GM12878 (cell line): ENCODE measurements at regions not wholly inside any gene's neighbourhood (a gene's known extent, or its start where the extent isn't known, plus 50 kb on each side); places are given as distances from the start of the nearest gene placed in this dataset.

Experiments used
- EZH2 ChIP-seq: IDR thresholded peaks from 2 replicates; pipeline ENCODE4 v1.6.1; 2012; ENCODE audit warnings: low read depth, mild to moderate bottlenecking, control low read depth, inconsistent platforms, low read length, borderline replicate concordance; ENCODE audit not compliant: control insufficient read depth
- NFYA ChIP-seq: IDR thresholded peaks from 2 replicates; pipeline ENCODE4 v1.6.1; 2011; ENCODE audit warnings: low read depth, mild to moderate bottlenecking, low read length, improper control_type of control experiment, borderline replicate concordance
- POLR2A ChIP-seq: IDR thresholded peaks from 2 replicates; pipeline ENCODE4 v1.6.1; 2011; ENCODE audit warnings: low read depth, mild to moderate bottlenecking, low read length
- POLR2AphosphoS2 ChIP-seq: IDR thresholded peaks from 2 replicates; pipeline ENCODE4 v1.6.1; 2011; ENCODE audit warnings: low read depth, mild to moderate bottlenecking, low read length, improper control_type of control experiment, moderate library complexity
- PRDM15 ChIP-seq: fragments of 450-650 bp; formaldehyde crosslinking; IDR thresholded peaks from 2 replicates; pipeline ENCODE4 v1.4.0; 2020; ENCODE audit warnings: mild to moderate bottlenecking, moderate library complexity
- RELA ChIP-seq: fragments of 450-650 bp; IDR thresholded peaks from 2 replicates; pipeline ENCODE4 v1.8.0; 2014; ENCODE audit warnings: borderline replicate concordance; ENCODE audit not compliant: partially characterized antibody
- TF ChIP-seq, protein P1 (sequence below): fragments of 150-350 bp; IDR thresholded peaks from 2 replicates; pipeline ENCODE4 v1.6.1; 2016; ENCODE audit warnings: low read depth, low read length
- TF ChIP-seq, protein P2 (sequence below), 3 experiments: IDR thresholded peaks in 2 of 3; conservative IDR thresholded peaks in 1 of 3; 2 replicates each; pipeline ENCODE4 v1.5.1; 2011; ENCODE audit warnings: low read depth in 3 of 3, low read length in 3 of 3, mild to moderate bottlenecking in 3 of 3, control low read depth in 2 of 3, moderate library complexity in 2 of 3, inconsistent platforms in 1 of 3, mixed read lengths in 1 of 3; ENCODE audit not compliant: control insufficient read depth in 2 of 3, insufficient read depth in 1 of 3; ENCODE audit errors: extremely low read depth in 1 of 3

DNA sequence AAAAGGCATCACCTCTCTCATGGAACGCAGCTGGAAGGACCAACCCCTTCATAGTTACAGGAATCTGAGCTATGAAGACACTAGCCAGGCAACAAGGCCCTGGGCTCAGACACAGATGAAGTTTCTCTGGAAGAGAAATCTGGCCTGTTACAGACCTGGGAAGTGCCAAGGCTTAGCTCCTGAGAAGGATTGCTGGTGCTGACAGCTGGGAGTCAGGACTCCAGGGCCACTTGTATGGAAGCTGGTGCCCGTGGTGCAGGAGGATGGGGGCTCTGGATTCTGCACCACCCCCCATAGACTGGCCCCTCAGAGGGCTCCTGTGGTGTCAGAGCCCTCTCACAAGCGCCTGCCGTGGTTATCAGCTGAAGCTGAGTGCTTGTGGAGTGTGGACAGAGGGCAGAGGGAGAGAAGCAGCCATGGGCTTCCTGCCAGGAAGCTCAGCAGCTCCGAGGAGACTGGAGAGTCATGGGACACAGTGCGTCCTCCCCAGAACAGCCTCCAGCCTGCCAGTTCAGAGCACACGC lies 87.3 kb upstream of the LCLAT1 start:
- TF ChIP-seq POLR2AphosphoS2, result no peak
- no peak for TF ChIP-seq EZH2
- no peak for TF ChIP-seq RELA
- TF ChIP-seq, protein P1, sequence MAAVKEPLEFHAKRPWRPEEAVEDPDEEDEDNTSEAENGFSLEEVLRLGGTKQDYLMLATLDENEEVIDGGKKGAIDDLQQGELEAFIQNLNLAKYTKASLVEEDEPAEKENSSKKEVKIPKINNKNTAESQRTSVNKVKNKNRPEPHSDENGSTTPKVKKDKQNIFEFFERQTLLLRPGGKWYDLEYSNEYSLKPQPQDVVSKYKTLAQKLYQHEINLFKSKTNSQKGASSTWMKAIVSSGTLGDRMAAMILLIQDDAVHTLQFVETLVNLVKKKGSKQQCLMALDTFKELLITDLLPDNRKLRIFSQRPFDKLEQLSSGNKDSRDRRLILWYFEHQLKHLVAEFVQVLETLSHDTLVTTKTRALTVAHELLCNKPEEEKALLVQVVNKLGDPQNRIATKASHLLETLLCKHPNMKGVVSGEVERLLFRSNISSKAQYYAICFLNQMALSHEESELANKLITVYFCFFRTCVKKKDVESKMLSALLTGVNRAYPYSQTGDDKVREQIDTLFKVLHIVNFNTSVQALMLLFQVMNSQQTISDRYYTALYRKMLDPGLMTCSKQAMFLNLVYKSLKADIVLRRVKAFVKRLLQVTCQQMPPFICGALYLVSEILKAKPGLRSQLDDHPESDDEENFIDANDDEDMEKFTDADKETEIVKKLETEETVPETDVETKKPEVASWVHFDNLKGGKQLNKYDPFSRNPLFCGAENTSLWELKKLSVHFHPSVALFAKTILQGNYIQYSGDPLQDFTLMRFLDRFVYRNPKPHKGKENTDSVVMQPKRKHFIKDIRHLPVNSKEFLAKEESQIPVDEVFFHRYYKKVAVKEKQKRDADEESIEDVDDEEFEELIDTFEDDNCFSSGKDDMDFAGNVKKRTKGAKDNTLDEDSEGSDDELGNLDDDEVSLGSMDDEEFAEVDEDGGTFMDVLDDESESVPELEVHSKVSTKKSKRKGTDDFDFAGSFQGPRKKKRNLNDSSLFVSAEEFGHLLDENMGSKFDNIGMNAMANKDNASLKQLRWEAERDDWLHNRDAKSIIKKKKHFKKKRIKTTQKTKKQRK, result no peak
- TF ChIP-seq POLR2A, result no peak
- TF ChIP-seq NFYA, result no peak
- TF ChIP-seq, protein P2, sequence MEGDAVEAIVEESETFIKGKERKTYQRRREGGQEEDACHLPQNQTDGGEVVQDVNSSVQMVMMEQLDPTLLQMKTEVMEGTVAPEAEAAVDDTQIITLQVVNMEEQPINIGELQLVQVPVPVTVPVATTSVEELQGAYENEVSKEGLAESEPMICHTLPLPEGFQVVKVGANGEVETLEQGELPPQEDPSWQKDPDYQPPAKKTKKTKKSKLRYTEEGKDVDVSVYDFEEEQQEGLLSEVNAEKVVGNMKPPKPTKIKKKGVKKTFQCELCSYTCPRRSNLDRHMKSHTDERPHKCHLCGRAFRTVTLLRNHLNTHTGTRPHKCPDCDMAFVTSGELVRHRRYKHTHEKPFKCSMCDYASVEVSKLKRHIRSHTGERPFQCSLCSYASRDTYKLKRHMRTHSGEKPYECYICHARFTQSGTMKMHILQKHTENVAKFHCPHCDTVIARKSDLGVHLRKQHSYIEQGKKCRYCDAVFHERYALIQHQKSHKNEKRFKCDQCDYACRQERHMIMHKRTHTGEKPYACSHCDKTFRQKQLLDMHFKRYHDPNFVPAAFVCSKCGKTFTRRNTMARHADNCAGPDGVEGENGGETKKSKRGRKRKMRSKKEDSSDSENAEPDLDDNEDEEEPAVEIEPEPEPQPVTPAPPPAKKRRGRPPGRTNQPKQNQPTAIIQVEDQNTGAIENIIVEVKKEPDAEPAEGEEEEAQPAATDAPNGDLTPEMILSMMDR (IDR thresholded peaks at IDR 0.05 in 2 of 3, conservative IDR thresholded peaks at IDR 0.05 in 1 of 3; ENCODE audit: control insufficient read depth in 2 of 3, extremely low read depth in 1 of 3, insufficient read depth in 1 of 3, low read depth in 3 of 3, low read length in 3 of 3), result no peak
- no peak for TF ChIP-seq PRDM15 (CRISPR knock-in tag)
